Neural cell (in vitro differentiated cells): ENCODE measurements at regions not wholly inside any gene's neighbourhood (a gene's known extent, or its start where the extent isn't known, plus 50 kb on each side); places are given as distances from the start of the nearest gene placed in this dataset.

Source experiments
- H2AFZ ChIP-seq: fragments of 200-600, 300-800 bp; sonication (generic), shearing (Covaris generic); 2 replicates; pipeline ENCODE4 v1.6.0; 2014; ENCODE audit warnings: low read depth, mild to moderate bottlenecking, antibody characterized with exemption, low read length, moderate library complexity
- H3F3A ChIP-seq: fragments of 200-600 bp; shearing (Covaris generic); 2 replicates; pipeline ENCODE4 v1.6.1; 2016; ENCODE audit warnings: mild to moderate bottlenecking, moderate library complexity, mixed read lengths, antibody characterized with exemption, low read length; ENCODE audit not compliant: insufficient read depth, poor library complexity, severe bottlenecking
- H3K27ac ChIP-seq: fragments of 200-600, 300-800 bp; sonication (generic), shearing (Covaris generic); 2 replicates; pipeline ENCODE4 v1.5.1; 2014; ENCODE audit warnings: mild to moderate bottlenecking, low read length, moderate library complexity
- H3K27me3 ChIP-seq: fragments of 300-800, 200-600 bp; sonication (generic), shearing (Covaris generic); 2 replicates; pipeline ENCODE4 v1.6.0; 2014; ENCODE audit warnings: mild to moderate bottlenecking, low read depth, low read length, moderate library complexity; ENCODE audit not compliant: insufficient read depth
- H3K36me3 ChIP-seq: fragments of 300-800, 200-600 bp; sonication (generic), shearing (Covaris generic); 2 replicates; pipeline ENCODE4 v1.5.1; 2014; ENCODE audit warnings: mild to moderate bottlenecking, antibody characterized with exemption, low read length, moderate library complexity; ENCODE audit not compliant: insufficient read depth
- H3K4me2 ChIP-seq: fragments of 300-800, 200-600 bp; sonication (generic), shearing (Covaris generic); 2 replicates; pipeline ENCODE4 v1.6.0; 2014; ENCODE audit warnings: mild to moderate bottlenecking, low read length
- H3K4me3 ChIP-seq: fragments of 300-800, 200-600 bp; sonication (generic), shearing (Covaris generic); 2 replicates; pipeline ENCODE4 v1.5.1; 2014; ENCODE audit warnings: mild to moderate bottlenecking, low read length, moderate library complexity
- H3K79me2 ChIP-seq: fragments of 200-600 bp; shearing (Covaris generic); replicated peaks from 2 replicates; pipeline ENCODE4 v1.6.0; 2014; ENCODE audit warnings: mild to moderate bottlenecking, low read length, moderate library complexity; ENCODE audit not compliant: insufficient read depth
- H3K9ac ChIP-seq: fragments of 300-800, 200-600 bp; sonication (generic), shearing (Covaris generic); 2 replicates; pipeline ENCODE4 v1.6.1; 2016; ENCODE audit warnings: mild to moderate bottlenecking, low read length, mixed read lengths
- H3K9me2 ChIP-seq: fragments of 200-600 bp; shearing (Covaris generic); 2 replicates; pipeline ENCODE4 v1.6.1; 2016; ENCODE audit warnings: mild to moderate bottlenecking, low read length, mixed read lengths; ENCODE audit not compliant: insufficient read depth
- H3K9me3 ChIP-seq: fragments of 200-600, 300-800 bp; sonication (generic), shearing (Covaris generic); 2 replicates; pipeline ENCODE4 v1.6.1; 2016; ENCODE audit warnings: mild to moderate bottlenecking, mixed run types, low read length, moderate library complexity, mixed read lengths
- H4K20me1 ChIP-seq: fragments of 200-600 bp; shearing (Covaris generic); 2 replicates; pipeline ENCODE4 v1.6.1; 2016; ENCODE audit warnings: mild to moderate bottlenecking, mixed run types; ENCODE audit not compliant: insufficient read depth
- CTCF ChIP-seq: fragments of 450-650 bp; IDR thresholded peaks from 2 replicates; pipeline ENCODE4 v1.5.1; 2014; ENCODE audit warnings: antibody characterized with exemption, mild to moderate bottlenecking, moderate library complexity; ENCODE audit not compliant: poor library complexity, severe bottlenecking
- EP300 ChIP-seq: fragments of 450-650 bp; conservative IDR thresholded peaks from 2 replicates; pipeline ENCODE4 v1.6.1; 2014; ENCODE audit warnings: antibody characterized with exemption, mild to moderate bottlenecking, moderate library complexity; ENCODE audit not compliant: poor library complexity, severe bottlenecking
- EZH2 ChIP-seq: fragments of 200-600, 300-800 bp; shearing (Covaris generic), sonication (generic); IDR thresholded peaks from 2 replicates; pipeline ENCODE4 v1.6.1; 2014; ENCODE audit warnings: antibody characterized with exemption, low read length, borderline replicate concordance, mild to moderate bottlenecking; ENCODE audit not compliant: insufficient read depth, poor library complexity, severe bottlenecking
- MXI1 ChIP-seq: fragments of 450-650 bp; conservative IDR thresholded peaks from 2 replicates; pipeline ENCODE4 v1.6.1; 2014; ENCODE audit warnings: antibody characterized with exemption, mild to moderate bottlenecking; ENCODE audit not compliant: poor library complexity, severe bottlenecking
- POLR2AphosphoS5 ChIP-seq: IDR thresholded peaks from 2 replicates; pipeline ENCODE4 v1.6.1; 2012
- RAD21 ChIP-seq: fragments of 450-650 bp; conservative IDR thresholded peaks from 2 replicates; pipeline ENCODE4 v1.6.1; 2014; ENCODE audit warnings: antibody characterized with exemption, mild to moderate bottlenecking, moderate library complexity
- REST ChIP-seq: IDR thresholded peaks from 2 replicates; pipeline ENCODE4 v1.6.1; 2012; ENCODE audit warnings: borderline replicate concordance
- SMC3 ChIP-seq: fragments of 450-650 bp; conservative IDR thresholded peaks from 2 replicates; pipeline ENCODE4 v1.6.1; 2014; ENCODE audit warnings: antibody characterized with exemption, mild to moderate bottlenecking, moderate library complexity; ENCODE audit not compliant: poor library complexity
- TAF1 ChIP-seq: IDR thresholded peaks from 2 replicates; pipeline ENCODE4 v1.6.1; 2012; ENCODE audit warnings: low read depth

GRCh38 chr6:148288541-148288940 lies 54.1 kb upstream of the SASH1 start:
- no peaks in the 10 kb centered on the region for H3K9me2 ChIP-seq
- H3F3A ChIP-seq, result no peaks in the 10 kb centered on the region
- H3K36me3 ChIP-seq, result no peaks in the 10 kb centered on the region
- TF ChIP-seq POLR2AphosphoS5 (no peak), TAF1 (no peak), EP300 (no peak), CTCF (no peak), RAD21 (no peak), EZH2 (no peak), REST (no peak), MXI1 (no peak), SMC3 (no peak)
- peak overlapping the region; percentile 30 for H3K9ac ChIP-seq
- peak overlapping the region; percentile 23 for H3K4me3 ChIP-seq
- H4K20me1 ChIP-seq, result no peaks in the 10 kb centered on the region
- H3K27me3 ChIP-seq, result no peaks in the 10 kb centered on the region
- no peaks in the 10 kb centered on the region for H3K79me2 ChIP-seq
- H2AFZ ChIP-seq, result no peak overlapping the region
- H3K27ac ChIP-seq, result peak overlapping the region; percentile 80
- H3K9me3 ChIP-seq, result no peaks in the 10 kb centered on the region
- no peak overlapping the region for H3K4me2 ChIP-seq

GRCh38 chr6:148289153-148289552 lies 53.5 kb upstream of the SASH1 start:
- Histone ChIP-seq H3K9me2 (no peaks in the 10 kb centered on the region), H3K9me3 (no peaks in the 10 kb centered on the region), H3K4me3 (peak overlapping the region; percentile 23), H3K36me3 (no peaks in the 10 kb centered on the region), H3F3A (no peaks in the 10 kb centered on the region), H3K27me3 (no peaks in the 10 kb centered on the region), H3K79me2 (no peaks in the 10 kb centered on the region), H3K4me2 (no peak overlapping the region), H4K20me1 (no peaks in the 10 kb centered on the region), H3K9ac (peak overlapping the region; percentile 30), H3K27ac (peak overlapping the region; percentile 80), H2AFZ (no peak overlapping the region)
- TF ChIP-seq TAF1 (no peak), REST (no peak), RAD21 (no peak), CTCF (no peak), EP300 (no peak), SMC3 (no peak), MXI1 (no peak), EZH2 (no peak), POLR2AphosphoS5 (no peak)
